ENCODE measurements at regions not wholly inside any gene's neighbourhood (a gene's known extent, or its start where the extent isn't known, plus 50 kb on each side); places are given as distances from the start of the nearest gene placed in this dataset.
"Not testable (repeated sequence)": the region's sequence is repeated elsewhere in the genome, so short reads cannot be mapped to it uniquely, and the experiment has no call there.

- H3K4me1 ChIP-seq: no peaks in the 10 kb centered on the region
- no peak for ATAC-seq
- TF ChIP-seq CTCF (IDR thresholded peaks at IDR 0.05): no peak
- H3K36me3 ChIP-seq (ENCODE audit: insufficient read depth in 1 of 2, low read depth in 1 of 2): no peaks in the 10 kb centered on the region
- no peaks in the 10 kb centered on the region for H3K9me3 ChIP-seq
- H3K4me3 ChIP-seq: no peak overlapping the region
- 35 to 47% (median 44%) methylated on average over 3 of the region's 3 CpGs for WGBS, 3 donors
- DNase-seq: no peak
- intact Hi-C loops (cut with DNase I): no loop called here
- H3K27ac ChIP-seq: no peak overlapping the region
- no peaks in the 10 kb centered on the region for H3K27me3 ChIP-seq (ENCODE audit: insufficient read depth in 3 of 3, low read length in 2 of 3)
Observed at GRCh38 chr6:86715676-86716075, 221.7 kb upstream of the HTR1E start.

- H3K27me3 ChIP-seq (ENCODE audit: insufficient read depth in 3 of 3, low read length in 2 of 3): no peaks in the 10 kb centered on the region
- H3K4me3 ChIP-seq: no peak overlapping the region
- intact Hi-C loops (cut with DNase I): no loop called here
- WGBS, 3 donors: 29 to 44% (median 36%) methylated on average over 2 of the region's 2 CpGs
- no peaks in the 10 kb centered on the region for H3K4me1 ChIP-seq
- DNase-seq (no peak), ATAC-seq (no peak)
- no peaks in the 10 kb centered on the region for H3K36me3 ChIP-seq (ENCODE audit: insufficient read depth in 1 of 2, low read depth in 1 of 2)
- no peaks in the 10 kb centered on the region for H3K9me3 ChIP-seq
- no peak overlapping the region for H3K27ac ChIP-seq
- no peak for TF ChIP-seq CTCF (IDR thresholded peaks at IDR 0.05)
Observed at GRCh38 chr6:86712039-86712438, 225.3 kb upstream of the HTR1E start.

GRCh38 chr6:86707545-86708120 is 229.7 kb upstream of the HTR1E start:
- H3K27me3 ChIP-seq (ENCODE audit: insufficient read depth in 3 of 3, low read length in 2 of 3): no peaks in the 10 kb centered on the region
- no peak overlapping the region for H3K4me3 ChIP-seq
- DNase-seq: no peak
- H3K9me3 ChIP-seq: no peaks in the 10 kb centered on the region
- no peaks in the 10 kb centered on the region for H3K36me3 ChIP-seq (ENCODE audit: insufficient read depth in 1 of 2, low read depth in 1 of 2)
- no peak overlapping the region for H3K27ac ChIP-seq
- ATAC-seq: peak in 1 of 4 donors; percentile 24
- intact Hi-C loops (cut with DNase I): no loop called here
- 29 to 43% (median 36%) methylated on average over 2 of the region's 2 CpGs for WGBS, 3 donors
- H3K4me1 ChIP-seq: no peaks in the 10 kb centered on the region
- TF ChIP-seq CTCF (IDR thresholded peaks at IDR 0.05): no peak

GRCh38 chr6:86706449-86706848 is 230.9 kb upstream of the HTR1E start:
- Histone ChIP-seq H3K4me1 (no peaks in the 10 kb centered on the region), H3K27me3 (ENCODE audit: insufficient read depth in 3 of 3, low read length in 2 of 3) (no peaks in the 10 kb centered on the region), H3K36me3 (ENCODE audit: insufficient read depth in 1 of 2, low read depth in 1 of 2) (no peaks in the 10 kb centered on the region), H3K27ac (no peak overlapping the region), H3K9me3 (no peaks in the 10 kb centered on the region), H3K4me3 (no peak overlapping the region)
- DNase-seq (no peak), ATAC-seq (no peak)
- WGBS, 3 donors: 69 to 76% (median 75%) methylated on average over 4 of the region's 4 CpGs
- intact Hi-C loops (cut with DNase I): no loop called here
- no peak for TF ChIP-seq CTCF (IDR thresholded peaks at IDR 0.05)

GRCh38 chr6:86701228-86701627 is 236.1 kb upstream of the HTR1E start:
- ATAC-seq; H3K27me3 ChIP-seq (ENCODE audit: insufficient read depth in 3 of 3, low read length in 2 of 3); H3K9me3 ChIP-seq; H3K36me3 ChIP-seq (ENCODE audit: insufficient read depth in 1 of 2, low read depth in 1 of 2); intact Hi-C loops (cut with DNase I); DNase-seq; H3K4me3 ChIP-seq; H3K27ac ChIP-seq; H3K4me1 ChIP-seq: not testable (repeated sequence)
- 61 to 72% (median 66%) methylated on average over 4 of the region's 4 CpGs for WGBS, 3 donors

Measured in psoas muscle (tissue), 7 donors.